ENCODE measurements at regions not wholly inside any gene's neighbourhood (a gene's known extent, or its start where the extent isn't known, plus 50 kb on each side); places are given as distances from the start of the nearest gene placed in this dataset.

GRCh38 chr3:14304101-14305045, 98.0 kb upstream of the SLC6A6 start:
- no peaks in the 10 kb centered on the region for H3K27me3 ChIP-seq
- peak; percentile 69 to 71 for DNase-seq
- WGBS, 2 donors = 67 to 75% methylated on average over 8 to 9 of the region's 9 CpGs
- H3K27ac ChIP-seq = no peak overlapping the region
- TF ChIP-seq, protein P1, sequence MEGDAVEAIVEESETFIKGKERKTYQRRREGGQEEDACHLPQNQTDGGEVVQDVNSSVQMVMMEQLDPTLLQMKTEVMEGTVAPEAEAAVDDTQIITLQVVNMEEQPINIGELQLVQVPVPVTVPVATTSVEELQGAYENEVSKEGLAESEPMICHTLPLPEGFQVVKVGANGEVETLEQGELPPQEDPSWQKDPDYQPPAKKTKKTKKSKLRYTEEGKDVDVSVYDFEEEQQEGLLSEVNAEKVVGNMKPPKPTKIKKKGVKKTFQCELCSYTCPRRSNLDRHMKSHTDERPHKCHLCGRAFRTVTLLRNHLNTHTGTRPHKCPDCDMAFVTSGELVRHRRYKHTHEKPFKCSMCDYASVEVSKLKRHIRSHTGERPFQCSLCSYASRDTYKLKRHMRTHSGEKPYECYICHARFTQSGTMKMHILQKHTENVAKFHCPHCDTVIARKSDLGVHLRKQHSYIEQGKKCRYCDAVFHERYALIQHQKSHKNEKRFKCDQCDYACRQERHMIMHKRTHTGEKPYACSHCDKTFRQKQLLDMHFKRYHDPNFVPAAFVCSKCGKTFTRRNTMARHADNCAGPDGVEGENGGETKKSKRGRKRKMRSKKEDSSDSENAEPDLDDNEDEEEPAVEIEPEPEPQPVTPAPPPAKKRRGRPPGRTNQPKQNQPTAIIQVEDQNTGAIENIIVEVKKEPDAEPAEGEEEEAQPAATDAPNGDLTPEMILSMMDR (IDR thresholded peaks at IDR 0.05) = no peak
- no peak for TF ChIP-seq POLR2A (IDR thresholded peaks at IDR 0.05)
- no peak overlapping the region for H3K4me3 ChIP-seq (replicated peaks in 1 of 3)
- intact Hi-C loops (cut with DNase I) = no loop called here
- no peaks in the 10 kb centered on the region for H3K36me3 ChIP-seq
- peaks cover 0 to 8% of the 10 kb centered on the region in 2 donors for H3K4me1 ChIP-seq
- no peaks in the 10 kb centered on the region for H3K9me3 ChIP-seq

DNA sequence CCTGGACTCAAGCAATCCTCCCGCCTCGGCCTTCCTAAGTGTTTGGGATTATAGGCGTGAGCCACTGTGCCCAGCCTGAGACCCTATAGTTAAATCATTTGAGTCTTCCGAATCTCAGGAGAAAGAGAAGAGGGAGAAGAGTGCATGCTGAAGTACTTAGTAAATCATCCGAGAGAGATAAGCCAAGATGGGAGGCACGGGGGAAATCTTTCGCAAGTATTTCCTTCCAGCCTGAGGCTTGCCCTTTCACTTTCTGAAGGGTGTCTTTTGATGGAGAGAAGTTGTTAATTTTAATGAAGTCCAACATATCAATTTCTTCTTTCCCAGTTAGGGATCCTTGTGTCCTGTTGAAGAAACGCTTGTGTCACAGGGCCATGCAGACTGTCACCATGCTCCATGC, 97.1 kb upstream of the SLC6A6 start:
- Histone ChIP-seq H3K9me3 (no peaks in the 10 kb centered on the region), H3K36me3 (no peaks in the 10 kb centered on the region), H3K4me1 (peaks cover 0 to 8% of the 10 kb centered on the region in 2 donors), H3K27ac (no peak overlapping the region), H3K27me3 (no peaks in the 10 kb centered on the region), H3K4me3 (replicated peaks in 1 of 3) (no peak overlapping the region)
- WGBS, 2 donors = 78 to 85% methylated on average over 8 of the region's 8 CpGs
- intact Hi-C loops (cut with DNase I) = no loop called here
- DNase-seq = no peak
- TF ChIP-seq, protein P1 (IDR thresholded peaks at IDR 0.05) = no peak
- TF ChIP-seq POLR2A (IDR thresholded peaks at IDR 0.05) = no peak

- H3K27ac ChIP-seq = no peak overlapping the region
- H3K4me1 ChIP-seq = peaks cover 0 to 8% of the 10 kb centered on the region in 2 donors
- H3K4me3 ChIP-seq (replicated peaks in 1 of 3) = no peak overlapping the region
- TF ChIP-seq POLR2A (IDR thresholded peaks at IDR 0.05) = no peak
- TF ChIP-seq, protein P1 (IDR thresholded peaks at IDR 0.05) = no peak
- WGBS, 2 donors = 91 to 92% methylated on average over 10 of the region's 10 CpGs
- H3K27me3 ChIP-seq = no peaks in the 10 kb centered on the region
- no peak for DNase-seq
- intact Hi-C loops (cut with DNase I) = no loop called here
- no peaks in the 10 kb centered on the region for H3K9me3 ChIP-seq
- H3K36me3 ChIP-seq = no peaks in the 10 kb centered on the region
Measured at GRCh38 chr3:14306142-14306541, 96.3 kb upstream of the SLC6A6 start.

GRCh38 chr3:14307656-14308302, 94.6 kb upstream of the SLC6A6 start:
- intact Hi-C loops (cut with DNase I) = no loop called here
- Histone ChIP-seq H3K4me3 (replicated peaks in 1 of 3) (no peak overlapping the region), H3K27me3 (no peaks in the 10 kb centered on the region), H3K9me3 (no peaks in the 10 kb centered on the region), H3K27ac (no peak overlapping the region), H3K36me3 (no peaks in the 10 kb centered on the region), H3K4me1 (peaks cover 0 to 8% of the 10 kb centered on the region in 2 donors)
- no peak for TF ChIP-seq POLR2A (IDR thresholded peaks at IDR 0.05)
- TF ChIP-seq, protein P1 (IDR thresholded peaks at IDR 0.05) = no peak
- 74% methylated on average over 18 of the region's 18 CpGs for WGBS, 2 donors
- no peak for DNase-seq

DNA sequence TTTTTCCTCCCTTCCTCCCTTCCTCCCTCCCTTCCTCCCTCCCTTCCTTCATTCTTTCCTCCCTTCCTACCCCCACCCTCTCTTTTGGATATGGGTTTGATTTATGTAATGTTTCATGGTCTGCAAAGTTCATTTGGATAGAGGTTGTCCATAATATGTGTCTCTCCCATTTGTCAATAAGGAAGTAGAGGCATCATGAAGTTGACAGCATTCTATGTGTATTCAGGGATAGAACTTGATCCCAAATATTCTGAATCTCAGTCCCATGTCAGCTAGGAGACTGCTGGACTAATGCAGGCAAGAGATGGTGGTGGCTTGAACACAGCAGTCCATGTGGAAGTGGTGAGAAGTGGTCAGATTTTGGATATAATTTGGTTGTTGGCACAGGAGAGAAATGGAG, 90.7 kb upstream of the SLC6A6 start:
- intact Hi-C loops (cut with DNase I) = no loop called here
- Histone ChIP-seq H3K27me3 (no peaks in the 10 kb centered on the region), H3K4me1 (no peaks in the 10 kb centered on the region), H3K9me3 (no peaks in the 10 kb centered on the region), H3K27ac (no peak overlapping the region), H3K4me3 (replicated peaks in 1 of 3) (no peak overlapping the region), H3K36me3 (no peaks in the 10 kb centered on the region)
- TF ChIP-seq, protein P1 (IDR thresholded peaks at IDR 0.05) = no peak
- no peak for TF ChIP-seq POLR2A (IDR thresholded peaks at IDR 0.05)
- no peak for DNase-seq

Data from thyroid gland (tissue), 4 donors.